H1 (cell line): ENCODE measurements at regions not wholly inside any gene's neighbourhood (a gene's known extent, or its start where the extent isn't known, plus 50 kb on each side); places are given as distances from the start of the nearest gene placed in this dataset.

Experiments
- CTCF ChIA-PET: fragments of 300-600 bp; sonication (Branson Sonifier 250); formaldehyde crosslinking; loops from one replicate; lab custom pipeline; 2021; ENCODE audit not compliant: partially characterized antibody; lab: Charles Lee
- POLR2A ChIA-PET: fragments of 300-600 bp; sonication (Branson Sonifier 250); formaldehyde crosslinking; loops from one replicate; lab custom pipeline; 2021; ENCODE audit warnings: inconsistent platforms; ENCODE audit not compliant: partially characterized antibody; lab: Charles Lee
- DNase-seq, 2 experiments: peaks; one replicate each; pipeline versions ENCODE4 v3.0.0 to v3.0.0-alpha.2; 2010 to 2022; ENCODE audit warnings: low spot score in 2 of 2, low read depth in 1 of 2, mixed read lengths in 1 of 2
- FAIRE-seq: peaks from 2 replicates; lab custom pipeline; 2011; peaks lifted over from hg19 to GRCh38; lab: Jason Lieb, UNC
- H2AFZ ChIP-seq: 2 replicates; pipeline ENCODE4 v1.8.1; 2012; ENCODE audit warnings: low read length, inconsistent platforms
- H2AK5ac ChIP-seq: 2 replicates; pipeline ENCODE4 v1.6.1; 2013; ENCODE audit warnings: low read depth, low read length
- H2BK120ac ChIP-seq: replicated peaks from 2 replicates; pipeline ENCODE3; 2013; ENCODE audit warnings: low read depth, low read length, inconsistent platforms
- H2BK12ac ChIP-seq: 2 replicates; pipeline ENCODE4 v1.6.1; 2013; ENCODE audit warnings: low read depth, low read length
- H2BK15ac ChIP-seq: 2 replicates; pipeline ENCODE4 v1.6.1; 2013; ENCODE audit warnings: low read length
- H2BK20ac ChIP-seq: 2 replicates; pipeline ENCODE4 v1.6.1; 2013; ENCODE audit warnings: low read length
- H2BK5ac ChIP-seq: 2 replicates; pipeline ENCODE4 v1.6.1; 2013; ENCODE audit warnings: low read depth, low read length
- H3K14ac ChIP-seq: 2 replicates; pipeline ENCODE4 v1.6.1; 2013; ENCODE audit warnings: inconsistent platforms; ENCODE audit not compliant: insufficient read length
- H3K18ac ChIP-seq: 2 replicates; pipeline ENCODE4 v1.6.1; 2013; ENCODE audit warnings: low read length; ENCODE audit errors: extremely low read depth
- H3K23ac ChIP-seq: 2 replicates; pipeline ENCODE4 v1.6.1; 2013; ENCODE audit warnings: inconsistent platforms; ENCODE audit not compliant: insufficient read length
- H3K23me2 ChIP-seq: 2 replicates; pipeline ENCODE4 v1.6.1; 2013; ENCODE audit warnings: low read depth, low read length
- H3K27ac ChIP-seq: 2 replicates; pipeline ENCODE4 v1.6.1; 2011; ENCODE audit warnings: low read depth, low read length, inconsistent platforms
- H3K27me3 ChIP-seq, 4 experiments: replicated peaks in 1 of 4; 1 replicate in 1 of 4; 2 replicates in 3 of 4; pipeline versions ENCODE4 v1.6.1 to v1.8.1; 2011 to 2013; ENCODE audit warnings: low read length in 3 of 4, mild to moderate bottlenecking in 3 of 4, inconsistent platforms in 2 of 4, mixed read lengths in 2 of 4, moderate library complexity in 1 of 4; ENCODE audit not compliant: control insufficient read depth in 3 of 4, insufficient read depth in 3 of 4; ENCODE audit errors: extremely low read depth in 1 of 4
- H3K36me3 ChIP-seq, 4 experiments: 2 replicates each; pipeline versions ENCODE4 v1.6.1 to v1.8.1; 2011 to 2013; ENCODE audit warnings: mild to moderate bottlenecking in 4 of 4, low read length in 3 of 4, moderate library complexity in 2 of 4, control low read depth in 1 of 4, inconsistent platforms in 1 of 4; ENCODE audit not compliant: insufficient read depth in 4 of 4, control insufficient read depth in 2 of 4
- H3K4ac ChIP-seq: replicated peaks from 2 replicates; pipeline ENCODE3; 2013; ENCODE audit warnings: low read length, low read depth, mixed read lengths, inconsistent platforms; ENCODE audit not compliant: insufficient read length
- H3K4me1 ChIP-seq, 4 experiments: replicated peaks in 1 of 4; 1 replicate in 1 of 4; 2 replicates in 3 of 4; pipeline versions ENCODE4 v1.6.1 to v1.8.1; 2011 to 2013; ENCODE audit warnings: low read length in 3 of 4, inconsistent platforms in 2 of 4, mixed read lengths in 1 of 4; ENCODE audit not compliant: insufficient read depth in 4 of 4, control insufficient read depth in 3 of 4
- H3K4me2 ChIP-seq, 2 experiments: 2 replicates each; pipeline versions ENCODE4 v1.6.1 to v1.8.1; 2011 to 2013; ENCODE audit warnings: low read depth in 2 of 2, low read length in 2 of 2, control low read depth in 1 of 2, inconsistent platforms in 1 of 2, mild to moderate bottlenecking in 1 of 2; ENCODE audit not compliant: insufficient read depth in 1 of 2
- H3K4me3 ChIP-seq, 4 experiments: fragments of 200-600, 300-600 bp in 1 of 4; sonication (generic), shearing (Covaris generic), sonication (Bioruptor Twin) in 1 of 4; 2 replicates each; pipeline versions ENCODE4 v1.5.1 to v1.8.1; 2011 to 2016; ENCODE audit warnings: low read length in 4 of 4, low read depth in 3 of 4, control low read depth in 2 of 4, inconsistent platforms in 2 of 4, mild to moderate bottlenecking in 2 of 4, mixed read lengths in 1 of 4, moderate library complexity in 1 of 4; ENCODE audit not compliant: insufficient read depth in 2 of 4; ENCODE audit errors: extremely low read depth in 1 of 4
- H3K56ac ChIP-seq: replicated peaks from 2 replicates; pipeline ENCODE3; 2013; ENCODE audit warnings: low read depth, mild to moderate bottlenecking, mixed read lengths, low read length, inconsistent platforms; ENCODE audit not compliant: insufficient read length
- H3K79me1 ChIP-seq: 2 replicates; pipeline ENCODE4 v1.6.1; 2013; ENCODE audit warnings: low read depth, low read length, control low read depth
- H3K79me2 ChIP-seq, 2 experiments: 2 replicates each; pipeline versions ENCODE4 v1.6.1 to v1.8.1; 2012 to 2013; ENCODE audit warnings: low read length in 2 of 2, mild to moderate bottlenecking in 2 of 2, inconsistent platforms in 1 of 2; ENCODE audit not compliant: insufficient read depth in 2 of 2, control insufficient read depth in 1 of 2
- H3K9ac ChIP-seq, 4 experiments: replicated peaks in 1 of 4; 1 replicate in 1 of 4; 2 replicates in 3 of 4; pipeline versions ENCODE4 v1.6.1 to v1.8.1; 2011 to 2013; ENCODE audit warnings: low read depth in 3 of 4, low read length in 3 of 4, control low read depth in 2 of 4, mild to moderate bottlenecking in 2 of 4, moderate library complexity in 2 of 4, inconsistent platforms in 1 of 4; ENCODE audit errors: extremely low read depth in 1 of 4
- H3K9me3 ChIP-seq, 2 experiments: 2 replicates each; pipeline versions ENCODE4 v1.6.1 to v1.8.1; 2012 to 2013; ENCODE audit warnings: mild to moderate bottlenecking in 2 of 2, moderate library complexity in 2 of 2, control low read depth in 1 of 2, inconsistent platforms in 1 of 2, low read depth in 1 of 2, low read length in 1 of 2, mixed read lengths in 1 of 2; ENCODE audit not compliant: insufficient read depth in 2 of 2
- H4K20me1 ChIP-seq, 2 experiments: replicated peaks in 1 of 2; 2 replicates each; pipeline versions ENCODE3 to v1.8.1; 2011 to 2013; ENCODE audit warnings: inconsistent platforms in 2 of 2, low read length in 2 of 2, mild to moderate bottlenecking in 1 of 2; ENCODE audit not compliant: insufficient read depth in 2 of 2, control insufficient read depth in 1 of 2
- H4K5ac ChIP-seq: 2 replicates; pipeline ENCODE4 v1.6.1; 2013; ENCODE audit warnings: low read length, low read depth, mixed read lengths, inconsistent platforms; ENCODE audit not compliant: insufficient read length
- H4K8ac ChIP-seq: 2 replicates; pipeline ENCODE4 v1.8.0; 2013; ENCODE audit warnings: mild to moderate bottlenecking, moderate library complexity, low read length, inconsistent platforms; ENCODE audit not compliant: insufficient read depth; ENCODE audit errors: extremely low read depth
- H4K91ac ChIP-seq: replicated peaks from 2 replicates; pipeline ENCODE3; 2013; ENCODE audit warnings: low read length, mixed read lengths, inconsistent platforms; ENCODE audit not compliant: insufficient read length
- BRCA1 ChIP-seq: IDR thresholded peaks from 2 replicates; pipeline ENCODE4 v1.6.1; 2012; ENCODE audit warnings: low read depth, low read length, improper control_type of control experiment
- POLR2AphosphoS5 ChIP-seq: IDR thresholded peaks from 2 replicates; pipeline ENCODE4 v1.6.1; 2011; ENCODE audit warnings: low read depth, low read length
- whole genome bisulfite sequencing, 2 experiments: shearing (Covaris generic) in 1 of 2; methylation state at CpG; one replicate each; pipeline versions ENCODE4 v1.1.6 to v1.1.7; 2013 to 2015; ENCODE audit warnings: low lambda C conversion rate in 2 of 2, mixed read lengths in 2 of 2, inconsistent platforms in 1 of 2, low coverage in 1 of 2, missing lambda C conversion rate in 1 of 2; ENCODE audit not compliant: insufficient replicate concordance in 2 of 2, insufficient coverage in 1 of 2, insufficient read length in 1 of 2; ENCODE audit errors: extremely low coverage in 1 of 2, missing lambda C conversion rate in 1 of 2; 5-methylcytosine and 5-hydroxymethylcytosine counted together

- Histone ChIP-seq H3K4me2 (no peak overlapping the region), H3K4me3 (no peak overlapping the region), H3K4me1 (peaks cover 0 to 2% (median 0%) of the 10 kb centered on the region in 4 experiments; a peak in 1 of 7 replicates), H2BK12ac (no peak overlapping the region), H2BK120ac (no peak overlapping the region), H3K27ac (no peak overlapping the region), H3K4ac (no peak overlapping the region), H3K79me1 (no peaks in the 10 kb centered on the region), H4K8ac (no peak overlapping the region), H4K5ac (no peak overlapping the region), H3K18ac (no peak overlapping the region), H3K14ac (no peak overlapping the region), H2BK5ac (no peak overlapping the region; the same call in 1 of the 2 replicates), H3K23me2 (no peaks in the 10 kb centered on the region), H4K91ac (no peak overlapping the region), H3K23ac (no peak overlapping the region), H3K9me3 (no peaks in the 10 kb centered on the region), H2AFZ (no peak overlapping the region), H3K79me2 (no peaks in the 10 kb centered on the region), H3K27me3 (peaks cover 0 to 1% (median 0%) of the 10 kb centered on the region in 4 experiments; a peak in 1 of 7 replicates), H3K36me3 (no peaks in the 10 kb centered on the region), H2BK20ac (no peak overlapping the region), H3K56ac (no peak overlapping the region), H3K9ac (no peak overlapping the region), H4K20me1 (no peaks in the 10 kb centered on the region), H2AK5ac (no peak overlapping the region), H2BK15ac (no peak overlapping the region)
- FAIRE-seq, result no peak
- no peak for DNase-seq
- POLR2A ChIA-PET, result no interaction called here
- 92% methylated on average over 3 of the region's 3 CpGs; no CpG with 5 or more reads in 1 of the 2 experiments for WGBS, 2 experiments
- CTCF ChIA-PET, result interaction anchor here (1.3 kb wide), 1 partner anchor 607 kb away, joined by 3 read pairs; no protein-coding TSS in a partner anchor
- TF ChIP-seq BRCA1, result no peak
- TF ChIP-seq POLR2AphosphoS5, result no peak
- TF ChIP-seq, all 59 proteins: peak for 0
Measured at GRCh38 chr3:106457281-106458180, 588.7 kb upstream of the CBLB start.
